IMR-90 (cell line): ENCODE measurements at regions not wholly inside any gene's neighbourhood (a gene's known extent, or its start where the extent isn't known, plus 50 kb on each side); places are given as distances from the start of the nearest gene placed in this dataset.

ENCODE experiments used
- CEBPB ChIP-seq: IDR thresholded peaks from 2 replicates; pipeline ENCODE4 v1.6.1; 2012; ENCODE audit warnings: low read depth, low read length, improper control_type of control experiment
- CTCF ChIP-seq: conservative IDR thresholded peaks from 2 replicates; pipeline ENCODE4 v1.5.1; 2012; ENCODE audit warnings: mild to moderate bottlenecking, low read depth, low read length, improper control_type of control experiment
- ELK1 ChIP-seq: fragments of 150-350 bp; IDR thresholded peaks from 2 replicates; pipeline ENCODE4 v1.6.1; 2016; ENCODE audit warnings: low read depth, mild to moderate bottlenecking, low read length, moderate library complexity, borderline replicate concordance
- MAFK ChIP-seq: IDR thresholded peaks from 2 replicates; pipeline ENCODE4 v1.6.1; 2012; ENCODE audit warnings: low read depth, low read length, improper control_type of control experiment
- MXI1 ChIP-seq: IDR thresholded peaks from 2 replicates; pipeline ENCODE4 v1.6.1; 2012; ENCODE audit warnings: low read depth, mild to moderate bottlenecking, low read length, moderate library complexity, borderline replicate concordance
- POLR2A ChIP-seq: IDR thresholded peaks from 2 replicates; pipeline ENCODE4 v1.6.1; 2012; ENCODE audit warnings: mild to moderate bottlenecking, low read depth, low read length
- RAD21 ChIP-seq: IDR thresholded peaks from 2 replicates; pipeline ENCODE4 v1.6.1; 2012; ENCODE audit warnings: low read length, improper control_type of control experiment
- RCOR1 ChIP-seq: IDR thresholded peaks from 2 replicates; pipeline ENCODE4 v1.6.1; 2012; ENCODE audit warnings: mild to moderate bottlenecking, low read length, improper control_type of control experiment; ENCODE audit not compliant: insufficient replicate concordance
- RFX5 ChIP-seq: IDR thresholded peaks from 2 replicates; pipeline ENCODE4 v1.8.0; 2012; ENCODE audit warnings: low read depth, mild to moderate bottlenecking, low read length, moderate library complexity
- TF ChIP-seq, protein P1 (sequence below): fragments of 150-350 bp; IDR thresholded peaks from 2 replicates; pipeline ENCODE4 v1.6.1; 2017; ENCODE audit warnings: mild to moderate bottlenecking, antibody characterized with exemption, low read length, low read depth

GRCh38 chr5:166363087-166363760, 1928.2 kb upstream of the WWC1 start:
- TF ChIP-seq POLR2A = no peak
- no peak for TF ChIP-seq ELK1
- TF ChIP-seq CEBPB = no peak
- TF ChIP-seq CTCF = no peak
- no peak for TF ChIP-seq RFX5
- TF ChIP-seq, protein P1, sequence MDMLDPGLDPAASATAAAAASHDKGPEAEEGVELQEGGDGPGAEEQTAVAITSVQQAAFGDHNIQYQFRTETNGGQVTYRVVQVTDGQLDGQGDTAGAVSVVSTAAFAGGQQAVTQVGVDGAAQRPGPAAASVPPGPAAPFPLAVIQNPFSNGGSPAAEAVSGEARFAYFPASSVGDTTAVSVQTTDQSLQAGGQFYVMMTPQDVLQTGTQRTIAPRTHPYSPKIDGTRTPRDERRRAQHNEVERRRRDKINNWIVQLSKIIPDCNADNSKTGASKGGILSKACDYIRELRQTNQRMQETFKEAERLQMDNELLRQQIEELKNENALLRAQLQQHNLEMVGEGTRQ = no peak
- no peak for TF ChIP-seq MAFK
- no peak for TF ChIP-seq RAD21
- no peak for TF ChIP-seq MXI1
- no peak for TF ChIP-seq RCOR1
